Neural progenitor cell (in vitro differentiated cells): ENCODE measurements at regions not wholly inside any gene's neighbourhood (a gene's known extent, or its start where the extent isn't known, plus 50 kb on each side); places are given as distances from the start of the nearest gene placed in this dataset.

ENCODE experiments used
- CTCF ChIP-seq: fragments of 200-600 bp; sonication (generic); IDR thresholded peaks from 2 replicates; pipeline ENCODE4 v1.5.1; 2017; ENCODE audit warnings: antibody characterized with exemption, mild to moderate bottlenecking
- EZH2 ChIP-seq: fragments of 200-600 bp; sonication (generic); IDR thresholded peaks from 2 replicates; pipeline ENCODE4 v1.6.1; 2017; ENCODE audit warnings: antibody characterized with exemption, mild to moderate bottlenecking, moderate library complexity

GRCh38 chr5:4207486-4207885 is 611.9 kb downstream of the IRX1 start:
- TF ChIP-seq CTCF (no peak), EZH2 (no peak)
